ENCODE measurements at regions not wholly inside any gene's neighbourhood (a gene's known extent, or its start where the extent isn't known, plus 50 kb on each side); places are given as distances from the start of the nearest gene placed in this dataset.

- WGBS (ENCODE audit: insufficient coverage, insufficient replicate concordance, low lambda C conversion rate, missing lambda C conversion rate) = 56% methylated on average over 5 of the region's 5 CpGs
- FAIRE-seq = no peak
These were observed 96.5 kb upstream of the TLE3 start for GRCh38 chr15:70194266-70194665.

More at GRCh38 chr15:70194266-70194665, 96.5 kb upstream of the TLE3 start:
- ATAC-seq = no peak
- Histone ChIP-seq H3K27me3 (replicated peaks in 1 of 2; ENCODE audit: control insufficient read depth in 2 of 2, insufficient read depth in 2 of 2, low read length in 1 of 2) (no peaks in the 10 kb centered on the region; a peak in 1 of 4 replicates), H4K20me1 (ENCODE audit: control insufficient read depth, insufficient read depth) (no peaks in the 10 kb centered on the region), H3K4me1 (ENCODE audit: control insufficient read depth, insufficient read depth, low read length) (peaks cover 25% of the 10 kb centered on the region), H3K9me3 (replicated peaks; ENCODE audit: control insufficient read depth, insufficient read depth, low read length) (no peaks in the 10 kb centered on the region), H2AFZ (ENCODE audit: control insufficient read depth, low read depth, low read length) (no peak overlapping the region), H3K4me2 (ENCODE audit: control insufficient read depth, insufficient read depth) (no peak overlapping the region), H3K9ac (ENCODE audit: control insufficient read depth, insufficient read depth, low read length) (no peak overlapping the region), H3K4me3 (no peak overlapping the region), H3K27ac (ENCODE audit: control insufficient read depth, insufficient read depth) (no peak overlapping the region), H3K79me2 (ENCODE audit: control insufficient read depth, insufficient read depth, low read length) (no peaks in the 10 kb centered on the region), H3K36me3 (ENCODE audit: control insufficient read depth in 2 of 2, insufficient read depth in 2 of 2, low read length in 1 of 2) (no peaks in the 10 kb centered on the region)
- BruUV-seq (replicated peaks) = no TSS peak
- TF ChIP-seq NFYA (IDR thresholded peaks at IDR 0.05; ENCODE audit: borderline replicate concordance, low read depth, low read length) = no peak
- TF ChIP-seq USF1 (IDR thresholded peaks at IDR 0.05; ENCODE audit: borderline replicate concordance, extremely low read length, insufficient read depth, low read depth, low read length) = no peak
- no peak for TF ChIP-seq TCF7 (IDR thresholded peaks at IDR 0.05; ENCODE audit: borderline replicate concordance)
- TF ChIP-seq RFX5 (IDR thresholded peaks at IDR 0.05; ENCODE audit: low read depth, low read length) = no peak
- TF ChIP-seq RUNX3 (IDR thresholded peaks at IDR 0.05; ENCODE audit: low read length) = no peak
- no peak for TF ChIP-seq MAX (IDR thresholded peaks at IDR 0.05; ENCODE audit: low read depth, low read length)
- no peak for TF ChIP-seq TCF3 (IDR thresholded peaks at IDR 0.05; ENCODE audit: borderline replicate concordance, insufficient read depth, low read depth, low read length)
- TF ChIP-seq POLR2AphosphoS5 (IDR thresholded peaks at IDR 0.05; ENCODE audit: low read length) = no peak
- TF ChIP-seq ZNF217 (IDR thresholded peaks at IDR 0.05) = no peak
- no peak for TF ChIP-seq IKZF2 (IDR thresholded peaks at IDR 0.05)
- TF ChIP-seq RCOR1 (conservative IDR thresholded peaks at IDR 0.05; ENCODE audit: low read depth, low read length) = no peak
- TF ChIP-seq, protein P1, sequence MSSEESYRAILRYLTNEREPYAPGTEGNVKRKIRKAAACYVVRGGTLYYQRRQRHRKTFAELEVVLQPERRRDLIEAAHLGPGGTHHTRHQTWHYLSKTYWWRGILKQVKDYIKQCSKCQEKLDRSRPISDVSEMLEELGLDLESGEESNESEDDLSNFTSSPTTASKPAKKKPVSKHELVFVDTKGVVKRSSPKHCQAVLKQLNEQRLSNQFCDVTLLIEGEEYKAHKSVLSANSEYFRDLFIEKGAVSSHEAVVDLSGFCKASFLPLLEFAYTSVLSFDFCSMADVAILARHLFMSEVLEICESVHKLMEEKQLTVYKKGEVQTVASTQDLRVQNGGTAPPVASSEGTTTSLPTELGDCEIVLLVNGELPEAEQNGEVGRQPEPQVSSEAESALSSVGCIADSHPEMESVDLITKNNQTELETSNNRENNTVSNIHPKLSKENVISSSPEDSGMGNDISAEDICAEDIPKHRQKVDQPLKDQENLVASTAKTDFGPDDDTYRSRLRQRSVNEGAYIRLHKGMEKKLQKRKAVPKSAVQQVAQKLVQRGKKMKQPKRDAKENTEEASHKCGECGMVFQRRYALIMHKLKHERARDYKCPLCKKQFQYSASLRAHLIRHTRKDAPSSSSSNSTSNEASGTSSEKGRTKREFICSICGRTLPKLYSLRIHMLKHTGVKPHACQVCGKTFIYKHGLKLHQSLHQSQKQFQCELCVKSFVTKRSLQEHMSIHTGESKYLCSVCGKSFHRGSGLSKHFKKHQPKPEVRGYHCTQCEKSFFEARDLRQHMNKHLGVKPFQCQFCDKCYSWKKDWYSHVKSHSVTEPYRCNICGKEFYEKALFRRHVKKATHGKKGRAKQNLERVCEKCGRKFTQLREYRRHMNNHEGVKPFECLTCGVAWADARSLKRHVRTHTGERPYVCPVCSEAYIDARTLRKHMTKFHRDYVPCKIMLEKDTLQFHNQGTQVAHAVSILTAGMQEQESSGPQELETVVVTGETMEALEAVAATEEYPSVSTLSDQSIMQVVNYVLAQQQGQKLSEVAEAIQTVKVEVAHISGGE (CRISPR knock-in tag; IDR thresholded peaks at IDR 0.05) = no peak
- TF ChIP-seq SUPT20H (IDR thresholded peaks at IDR 0.05; ENCODE audit: borderline replicate concordance, control insufficient read depth, low read depth, low read length) = no peak
- TF ChIP-seq YBX1 (IDR thresholded peaks at IDR 0.05) = no peak
- TF ChIP-seq POU2F2 (IDR thresholded peaks at IDR 0.05; ENCODE audit: borderline replicate concordance, low read depth, low read length) = no peak
- TF ChIP-seq SMAD1 (IDR thresholded peaks at IDR 0.05; ENCODE audit: low read depth, partially characterized antibody) = no peak
- no peak for TF ChIP-seq RELA (IDR thresholded peaks at IDR 0.05; ENCODE audit: borderline replicate concordance, partially characterized antibody)
- TF ChIP-seq DPF2 (IDR thresholded peaks at IDR 0.05) = no peak
- no peak for TF ChIP-seq NFYB (IDR thresholded peaks at IDR 0.05; ENCODE audit: insufficient read depth, low read depth, low read length)
- TF ChIP-seq KLF5 (IDR thresholded peaks at IDR 0.05; ENCODE audit: partially characterized antibody) = no peak
- RAD21 ChIA-PET (ENCODE audit: unreplicated experiment) = no interaction called here
- intact Hi-C loops (cut with micrococcal nuclease; ENCODE audit: unreplicated experiment) (no loop called here), in situ Hi-C loops (cut with MboI) (no loop called here)
- SMC1A ChIA-PET (ENCODE audit: uncharacterized antibody, unreplicated experiment) = no interaction called here
- POLR2A ChIA-PET = no interaction called here
- no peak for DNase-seq (ENCODE audit: low read depth, low spot score)
- CTCF ChIA-PET = no interaction called here
